Umbilical cord (tissue), 1 donor: ENCODE measurements at regions not wholly inside any gene's neighbourhood (a gene's known extent, or its start where the extent isn't known, plus 50 kb on each side); places are given as distances from the start of the nearest gene placed in this dataset.

Experiments
- DNase-seq: peaks from one replicate; pipeline ENCODE4 v3.0.0-alpha.2; 2015; ENCODE audit warnings: low spot score

DNA sequence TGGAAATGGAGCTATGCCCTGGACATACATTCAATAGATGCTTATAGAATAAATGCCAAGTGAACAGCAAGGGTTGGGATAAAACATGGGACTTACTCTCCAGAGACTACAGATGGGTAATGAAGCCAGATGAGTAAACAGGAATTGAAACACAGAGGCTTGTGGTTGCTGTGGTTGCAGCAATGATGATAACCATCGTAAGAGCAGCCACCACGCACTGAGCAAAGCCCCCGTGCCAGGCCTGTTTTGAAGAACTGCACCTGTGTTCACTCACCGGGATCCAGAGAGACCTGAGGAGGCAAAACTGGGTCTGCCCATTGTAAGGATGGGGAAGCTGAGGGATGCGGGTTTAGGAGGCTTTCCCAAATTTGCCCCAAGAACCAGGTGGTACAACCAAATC is 431.1 kb upstream of the CDH4 start:
- DNase-seq: no peak

DNA sequence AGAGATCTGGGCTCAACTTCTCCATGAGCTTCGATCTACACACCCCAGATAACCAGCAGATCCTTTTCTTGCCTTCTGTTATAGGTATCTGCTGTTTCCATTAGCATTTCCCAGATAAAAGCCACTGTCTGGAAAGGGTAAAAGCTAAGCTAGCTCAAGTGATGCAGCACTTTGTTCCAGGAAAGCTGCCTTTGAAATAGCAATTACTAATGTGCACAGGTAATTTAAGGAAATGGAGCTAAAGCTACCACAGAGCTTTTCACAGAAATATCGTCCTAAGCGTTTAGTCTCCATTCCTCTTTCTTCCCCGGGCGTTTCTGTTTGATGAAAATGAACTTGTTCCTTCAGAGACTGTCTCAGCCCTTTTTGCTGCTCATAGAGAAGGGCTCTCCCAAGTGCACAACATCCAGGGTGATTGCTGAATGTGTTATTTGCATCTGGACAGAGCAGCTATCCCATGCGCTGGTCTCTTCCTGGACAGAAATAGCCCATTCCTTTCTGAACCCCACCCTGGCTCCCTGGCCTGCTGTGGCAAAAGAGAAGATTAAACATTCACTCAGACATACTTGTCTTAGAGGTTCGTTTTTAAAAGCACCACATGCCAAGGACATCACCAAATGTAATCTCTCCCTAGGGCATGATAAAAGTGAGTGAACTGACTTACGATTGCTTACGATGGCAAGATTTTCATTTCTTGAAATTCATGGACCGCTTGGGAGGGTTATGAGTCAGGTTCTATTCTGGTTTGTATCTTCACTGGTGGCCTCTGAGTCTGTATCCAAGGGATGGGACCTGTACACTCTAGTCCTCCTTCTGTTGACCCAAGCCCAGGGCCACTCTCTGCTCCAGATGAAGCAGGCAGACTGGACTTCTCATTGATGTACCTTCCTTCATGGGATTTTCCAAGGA is 429.1 kb upstream of the CDH4 start:
- DNase-seq: no peak

DNA sequence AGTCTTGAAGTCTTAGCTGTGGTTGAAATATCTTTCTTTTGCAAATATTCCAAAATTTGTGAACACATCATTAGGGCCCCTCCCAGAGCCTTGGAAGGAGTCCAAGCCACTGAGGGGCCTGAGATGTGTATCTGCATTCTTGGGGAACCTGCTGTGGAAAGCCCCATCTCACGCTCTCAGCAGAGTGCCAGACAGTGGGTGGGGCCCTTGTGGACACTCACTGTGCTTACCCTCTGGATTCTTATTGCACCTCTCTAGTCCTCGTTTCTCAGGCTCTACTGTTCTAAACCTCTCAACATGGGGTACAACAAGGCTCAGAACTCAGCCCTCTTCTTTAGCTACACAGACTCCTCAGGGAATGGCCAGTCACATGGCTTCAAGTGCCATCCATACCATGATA is 416.2 kb upstream of the CDH4 start:
- DNase-seq: no peak

DNA sequence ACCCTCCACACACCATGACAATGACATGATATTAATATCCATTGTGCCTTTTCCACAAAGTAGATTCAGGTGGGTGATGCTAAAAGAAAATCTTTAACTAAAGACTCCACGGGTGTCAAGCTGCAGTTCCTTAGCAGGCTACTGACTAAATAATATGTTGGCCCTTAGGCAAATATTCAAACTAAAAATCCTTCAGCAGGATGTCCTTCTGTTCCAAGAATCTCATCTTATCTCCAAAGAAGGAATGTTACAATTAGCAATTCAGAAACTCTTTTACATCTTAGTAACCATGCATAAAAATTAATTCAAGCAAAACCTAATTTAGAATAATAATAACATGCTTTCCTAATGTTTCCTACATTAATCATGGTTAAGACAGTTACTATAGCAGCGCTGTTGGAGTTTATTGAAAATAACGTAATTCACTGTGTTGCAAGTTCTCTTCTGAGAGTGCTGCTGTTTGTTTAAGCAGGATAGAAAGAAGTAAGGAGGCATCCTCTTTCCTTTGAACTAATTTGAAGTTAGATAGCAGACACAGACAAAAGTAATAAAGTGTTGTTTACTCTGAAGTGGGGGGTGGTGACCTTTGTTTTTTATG is 414.8 kb upstream of the CDH4 start:
- no peak for DNase-seq

DNA sequence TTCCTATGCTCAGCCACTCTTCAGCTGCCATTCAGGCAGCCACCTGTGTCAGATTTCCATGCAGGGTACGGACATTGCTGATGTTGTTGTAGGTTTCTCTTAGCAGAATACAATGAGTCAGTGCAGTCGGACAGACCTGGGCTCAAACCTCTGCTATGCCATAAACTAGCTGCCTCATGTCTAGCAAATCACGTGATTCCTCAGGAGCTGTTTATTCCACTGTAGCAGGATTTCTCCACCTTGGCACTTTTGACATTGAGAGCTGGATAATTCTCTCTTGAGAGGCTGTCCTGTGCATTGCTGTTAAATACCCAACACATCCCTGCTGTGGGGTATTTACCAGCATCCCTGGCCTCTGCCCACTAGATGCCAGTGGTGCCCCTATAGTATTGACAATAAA is 413.8 kb upstream of the CDH4 start:
- DNase-seq: no peak

DNA sequence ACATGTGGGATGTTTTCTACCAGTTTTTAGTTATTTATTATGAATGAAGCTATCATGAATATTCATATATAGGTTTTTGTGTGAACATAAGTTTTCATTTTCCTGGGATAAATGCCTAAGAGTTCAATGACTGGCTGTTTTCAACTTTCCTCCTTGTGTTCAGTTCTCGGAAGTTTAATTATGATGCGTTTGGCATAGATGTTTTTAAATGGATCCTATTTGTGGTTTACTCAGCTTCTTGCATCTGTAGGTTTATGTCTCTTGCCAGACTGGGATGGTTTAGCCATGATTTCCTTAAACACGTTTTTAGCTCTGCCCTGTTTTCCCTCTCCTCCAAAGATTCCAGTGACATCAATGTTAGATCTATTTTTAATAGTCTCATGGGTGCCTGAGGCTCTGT is 411.1 kb upstream of the CDH4 start:
- no peak for DNase-seq

DNA sequence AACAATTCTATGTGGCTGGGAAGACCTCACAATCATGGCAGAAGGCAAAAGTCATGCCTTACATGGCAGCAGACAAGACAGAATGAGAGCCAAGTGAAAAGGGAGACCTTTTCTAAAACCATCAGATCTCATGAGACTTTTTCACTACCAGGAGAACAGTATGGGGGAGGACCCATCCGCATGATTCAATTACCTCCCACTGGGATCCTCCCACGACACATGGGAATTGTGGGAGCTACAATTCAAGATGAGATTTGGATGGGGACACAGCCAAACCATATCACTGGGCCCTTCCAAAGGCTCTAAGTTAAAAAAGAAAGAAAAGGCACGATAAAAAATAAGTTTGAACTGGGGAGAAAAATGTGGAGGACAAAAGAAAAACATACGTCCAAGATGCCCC is 406.9 kb upstream of the CDH4 start:
- no peak for DNase-seq

DNA sequence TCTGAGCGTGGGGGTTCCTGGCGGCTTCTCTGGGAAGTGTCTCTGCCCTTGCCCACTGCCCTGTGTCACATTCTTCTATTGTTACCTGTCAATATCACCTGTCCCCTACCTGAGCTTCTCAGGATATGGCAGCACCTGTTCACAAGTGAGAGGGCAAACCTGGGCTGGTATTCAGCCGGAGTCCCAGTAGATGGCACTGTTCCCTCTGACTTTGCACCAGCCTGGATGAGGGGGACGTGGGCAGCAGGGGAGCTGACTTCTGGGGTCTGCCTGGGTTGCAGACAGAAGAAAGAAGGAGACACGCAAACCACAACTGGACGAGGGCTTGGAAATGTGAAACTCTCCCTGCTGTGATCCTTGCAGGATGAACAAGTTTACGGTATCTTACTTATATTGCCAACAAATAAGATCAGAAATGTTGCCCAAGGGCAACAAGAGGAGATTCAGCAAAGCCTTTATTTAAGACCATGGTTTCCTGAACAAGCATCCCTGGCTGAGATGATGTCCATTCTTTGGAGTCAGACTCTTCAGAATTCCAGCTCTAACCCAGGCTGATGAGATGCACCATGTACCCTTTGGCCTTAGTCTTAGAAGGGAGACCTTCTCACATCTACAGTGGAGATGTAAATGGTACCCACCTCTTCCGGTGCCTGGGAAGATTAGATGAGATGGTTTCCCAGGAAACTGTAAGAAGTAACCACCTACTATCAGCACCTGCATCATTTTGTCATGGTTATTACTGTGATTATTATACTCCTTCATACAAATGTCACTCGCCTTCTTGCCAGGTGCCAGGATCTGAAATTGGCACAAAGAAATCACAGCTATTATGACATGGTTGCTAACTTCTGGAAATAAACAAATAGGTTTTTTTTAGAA is 400.0 kb upstream of the CDH4 start:
- no peak for DNase-seq

DNA sequence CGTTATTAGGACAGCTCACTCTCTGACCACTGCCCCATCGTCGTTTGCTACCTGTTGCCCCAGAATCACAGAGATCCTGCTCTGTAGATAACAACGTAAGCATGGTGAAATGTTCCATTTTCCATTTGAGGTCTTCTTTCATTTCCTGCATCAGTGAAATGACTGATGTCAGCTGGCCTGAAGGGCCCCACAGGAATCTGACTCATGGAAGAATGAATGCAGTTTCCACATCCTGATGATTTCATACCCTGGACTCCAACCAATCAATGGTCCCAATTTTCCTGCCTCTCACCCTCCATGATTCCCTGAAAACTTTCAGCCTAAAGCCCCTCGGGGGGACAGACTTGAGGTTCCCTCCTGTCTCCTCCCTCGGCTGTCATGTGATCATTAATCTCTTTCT is 394.4 kb upstream of the CDH4 start:
- DNase-seq: no peak

DNA sequence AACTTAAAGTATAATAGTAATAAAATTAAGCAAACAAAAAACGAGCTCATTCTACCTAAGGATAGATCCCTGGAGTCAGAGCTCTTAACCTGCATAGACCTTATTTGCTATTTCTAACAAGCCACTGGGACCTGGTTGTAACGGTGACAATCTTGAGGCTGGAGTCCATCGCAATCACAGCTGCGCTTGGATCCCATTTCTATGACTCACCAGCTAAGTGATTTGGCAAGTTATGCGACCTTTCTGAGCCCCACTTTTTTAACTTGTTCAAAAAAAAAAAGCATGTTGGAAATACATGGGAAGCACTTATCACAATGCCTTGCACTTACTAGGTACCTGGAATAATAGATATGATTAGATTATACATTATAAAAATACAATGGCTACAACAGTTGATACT is 389.5 kb upstream of the CDH4 start:
- no peak for DNase-seq

DNA sequence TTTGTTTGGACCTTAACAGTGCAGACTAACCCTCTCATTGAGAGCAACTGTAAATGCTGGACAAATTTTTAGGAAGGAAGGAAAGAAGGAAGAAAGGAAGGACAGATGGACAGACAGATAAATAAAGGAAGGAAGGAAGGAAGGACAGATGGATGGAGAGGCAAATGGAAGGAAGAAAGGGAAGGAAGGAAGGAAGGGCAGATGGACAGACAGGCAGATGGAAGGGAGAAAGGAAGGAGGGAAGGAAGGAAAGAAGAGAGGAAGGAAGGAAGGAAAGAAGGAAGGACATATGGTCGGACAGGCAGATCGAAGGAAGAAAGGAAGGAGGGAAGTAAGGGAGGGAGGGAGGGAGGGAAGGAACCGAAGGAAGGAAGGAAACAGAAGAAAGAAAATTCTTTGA is 388.5 kb upstream of the CDH4 start:
- DNase-seq: no peak

DNA sequence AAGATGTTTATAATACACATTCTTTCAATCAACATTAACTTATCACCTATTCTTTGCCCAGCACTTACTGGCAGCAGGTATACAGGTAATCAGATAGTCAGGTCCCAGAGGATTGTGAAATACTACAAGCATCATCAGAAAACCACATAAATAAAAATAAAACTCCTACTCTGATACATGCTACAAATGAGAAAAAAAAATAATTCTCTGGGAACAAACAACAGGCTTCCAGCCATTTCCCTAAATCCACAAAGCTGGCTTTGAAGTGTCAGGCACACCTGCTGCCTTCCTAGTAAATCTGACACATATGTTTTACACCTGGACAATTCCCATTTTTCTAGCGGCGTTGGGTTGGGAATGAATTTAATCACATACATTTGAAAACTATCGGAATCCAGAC is 384.5 kb upstream of the CDH4 start:
- DNase-seq: no peak

DNA sequence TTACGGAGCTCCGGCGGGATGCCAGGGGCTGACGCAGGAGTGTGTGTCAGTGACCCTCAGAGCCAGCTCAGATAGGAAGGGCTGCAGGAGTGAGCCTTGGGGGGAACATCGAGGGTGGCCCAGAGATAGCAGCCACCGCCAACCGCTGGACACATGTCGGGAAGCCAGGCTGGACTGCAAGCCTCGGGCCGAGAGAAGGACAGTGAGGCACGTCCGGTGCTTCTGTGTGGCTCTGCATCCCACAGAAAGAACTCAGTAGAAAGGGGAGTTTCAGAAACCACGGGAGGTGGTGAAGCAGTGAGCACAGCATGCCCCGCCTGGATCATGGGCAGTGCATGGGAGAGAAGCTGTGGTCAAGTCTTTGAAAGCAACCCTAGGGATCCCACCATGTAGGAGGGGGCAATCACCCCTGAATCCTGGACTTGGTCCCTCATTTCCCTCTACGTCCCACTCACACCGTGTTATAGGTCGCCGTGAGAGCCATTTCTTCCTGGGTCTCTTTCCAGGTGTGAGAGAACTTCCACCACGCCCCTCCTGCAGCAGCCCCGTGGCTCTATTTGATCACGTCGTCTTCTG is 383.7 kb upstream of the CDH4 start:
- no peak for DNase-seq

DNA sequence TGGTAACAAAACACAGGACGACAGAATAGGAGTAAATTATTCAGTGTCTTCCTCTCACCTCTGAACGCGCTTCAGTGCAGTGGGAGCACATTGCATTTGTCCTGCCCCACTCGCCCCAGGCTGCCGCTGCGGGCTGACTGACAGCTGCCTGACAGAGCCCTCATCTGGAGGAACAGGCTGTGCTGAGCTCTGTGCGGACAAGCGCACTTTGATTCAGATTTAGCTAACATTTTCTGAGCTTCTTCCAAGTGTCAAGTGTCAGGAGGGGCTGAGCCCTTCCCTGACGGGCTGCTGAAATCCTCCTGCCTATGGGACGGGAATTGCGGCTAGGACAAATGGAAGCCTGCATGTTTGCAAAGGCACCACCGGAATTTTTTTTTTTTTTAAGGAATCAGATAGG is 383.0 kb upstream of the CDH4 start:
- DNase-seq: no peak

DNA sequence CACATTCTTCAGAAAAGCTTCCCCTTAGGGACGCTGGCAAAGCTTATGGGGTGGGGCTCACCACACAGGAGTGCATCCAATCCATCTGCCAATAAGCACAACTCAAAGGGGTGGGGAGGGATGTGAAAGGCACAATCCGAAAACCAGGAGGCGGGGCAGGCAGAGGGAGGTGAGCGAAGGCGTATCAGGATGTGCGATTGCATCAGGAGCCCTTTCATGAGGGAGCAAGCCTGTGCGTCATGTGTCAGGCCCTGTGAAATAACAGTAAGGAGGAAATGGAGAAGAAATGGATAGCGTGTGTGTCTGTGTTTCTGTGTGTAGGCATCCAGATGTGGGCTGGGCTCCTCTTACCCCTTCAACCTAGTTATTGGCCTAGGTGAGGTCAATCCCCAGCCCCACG is 382.4 kb upstream of the CDH4 start:
- no peak for DNase-seq

DNA sequence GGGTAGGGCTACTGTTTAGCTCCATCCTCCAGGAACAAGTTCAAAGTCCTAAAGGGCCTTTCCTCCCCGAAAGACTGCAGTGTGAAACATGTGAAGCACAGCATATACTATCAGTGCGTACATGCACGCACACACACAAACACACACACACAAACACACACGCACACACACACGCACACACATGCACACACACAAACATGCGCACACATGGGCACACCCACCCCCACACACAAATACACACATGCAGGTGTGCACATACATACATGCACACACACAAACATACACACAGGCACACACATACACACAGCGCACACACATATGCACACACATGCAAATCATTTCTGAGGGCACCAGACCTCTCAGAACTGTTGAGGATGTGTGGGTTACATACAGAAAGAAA is 382.0 kb upstream of the CDH4 start:
- no peak for DNase-seq

DNA sequence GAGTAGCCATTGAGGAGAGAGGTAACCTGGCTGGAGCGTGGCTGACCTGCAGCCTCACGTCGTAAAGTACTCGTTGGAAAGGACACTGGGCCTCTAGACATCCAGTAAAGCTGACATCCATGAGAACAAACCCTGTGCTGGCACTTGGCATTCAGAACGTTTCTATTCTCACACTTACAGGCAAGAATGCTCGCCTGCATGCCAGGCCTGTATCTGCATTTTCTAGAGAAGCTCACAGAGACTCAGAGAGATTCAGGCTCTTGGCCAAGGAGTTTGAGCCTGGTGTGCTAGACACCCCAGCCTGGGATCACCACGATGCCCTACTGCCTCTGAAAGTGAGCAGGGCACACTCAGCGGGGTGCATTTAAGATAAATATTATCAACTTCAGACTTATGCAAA is 379.8 kb upstream of the CDH4 start:
- DNase-seq: no peak

DNA sequence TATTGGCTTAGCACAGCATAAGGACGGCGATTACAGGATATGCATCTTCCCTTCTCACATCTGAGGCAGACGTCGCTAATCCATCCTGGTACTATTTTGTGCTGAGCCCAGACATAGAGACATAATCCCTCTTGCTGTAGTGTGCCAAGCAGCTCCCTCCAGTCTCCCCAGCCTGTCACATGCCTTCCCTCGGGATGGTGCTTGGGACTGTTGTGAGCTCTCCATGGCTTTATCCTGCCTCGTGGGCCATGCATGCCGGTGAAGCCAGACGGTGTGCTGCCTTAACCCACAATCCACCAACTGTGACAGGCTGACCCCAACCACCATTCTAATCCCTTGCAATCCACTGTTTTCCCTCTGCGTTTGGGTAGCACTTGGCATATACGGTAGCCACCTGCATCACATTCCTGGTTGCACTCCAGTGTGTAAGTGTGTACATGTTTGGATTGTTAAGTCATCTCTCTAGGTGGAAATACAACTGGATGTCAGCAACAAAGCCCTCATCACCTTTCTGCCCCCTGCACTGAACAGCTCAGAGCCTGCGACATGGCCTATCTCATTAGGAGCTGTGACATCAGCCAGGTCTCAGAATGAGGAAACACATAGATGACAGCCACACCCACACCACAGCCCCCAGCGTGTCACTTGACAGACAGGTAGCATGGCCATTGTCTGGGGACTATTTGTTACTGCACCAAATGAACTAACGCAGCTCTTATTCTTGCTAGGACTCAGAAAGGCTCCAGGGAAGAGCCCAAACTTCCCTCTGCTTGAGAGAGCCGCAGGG is 374.8 kb upstream of the CDH4 start:
- no peak for DNase-seq

DNA sequence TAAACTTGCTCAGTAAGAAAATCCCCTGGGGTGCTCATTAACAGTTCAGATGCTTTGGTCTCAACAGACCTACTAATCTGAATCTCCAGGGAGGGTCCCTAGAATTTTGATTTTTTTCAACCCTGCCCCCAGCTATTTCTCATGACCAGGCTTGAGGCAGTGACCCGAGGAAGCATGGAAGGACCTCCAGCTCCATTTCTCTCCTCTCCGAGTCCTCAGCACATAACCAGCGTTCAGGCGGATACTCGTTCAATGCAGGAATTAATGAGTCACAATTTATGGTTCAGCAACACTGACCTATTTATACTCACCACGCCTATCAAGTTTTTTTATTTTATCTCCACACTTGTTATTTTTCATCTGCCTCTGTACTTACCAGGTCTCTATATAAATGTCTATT is 369.2 kb upstream of the CDH4 start:
- no peak for DNase-seq

DNA sequence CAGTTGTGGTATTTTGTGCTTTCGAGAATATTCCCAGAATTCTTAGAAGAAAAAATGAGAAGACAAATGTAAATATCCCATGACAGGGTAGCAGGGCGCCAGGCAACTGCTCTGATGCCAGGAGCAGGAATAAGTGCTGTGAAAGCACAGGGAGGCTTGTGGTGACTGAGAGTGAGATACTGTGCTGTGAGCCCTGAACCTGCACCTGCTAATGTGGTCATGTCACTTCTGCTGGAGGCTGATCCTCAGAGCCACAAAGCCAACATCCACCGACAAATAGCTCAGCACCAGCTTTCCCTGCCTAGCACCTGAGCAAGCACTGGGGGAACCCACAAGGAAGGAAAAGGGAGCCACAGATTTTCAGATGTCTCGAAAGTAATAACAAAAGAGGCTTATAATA is 368.6 kb upstream of the CDH4 start:
- DNase-seq: no peak

DNA sequence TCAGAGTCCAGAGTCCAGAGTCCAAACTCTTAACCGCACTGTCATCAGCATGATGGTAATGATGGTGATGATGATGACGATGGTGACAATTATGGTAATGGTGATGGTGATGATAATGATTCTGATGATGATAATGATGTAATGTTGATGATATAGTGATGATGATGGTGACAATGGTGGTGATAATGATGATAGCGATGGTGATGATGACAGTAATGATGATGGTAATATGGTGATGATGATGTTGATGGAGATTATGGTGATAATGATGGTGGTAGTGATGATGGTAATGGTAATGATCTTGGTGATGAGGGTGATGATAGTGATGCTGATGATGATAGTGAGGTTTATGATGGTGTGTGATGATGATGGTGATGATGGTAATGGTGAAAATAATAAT is 367.8 kb upstream of the CDH4 start:
- no peak for DNase-seq
